Bronchial epithelial cell (primary cell): ENCODE measurements at regions not wholly inside any gene's neighbourhood (a gene's known extent, or its start where the extent isn't known, plus 50 kb on each side); places are given as distances from the start of the nearest gene placed in this dataset.

Experiments used
- DNase-seq: peaks from one replicate; pipeline ENCODE4 v3.0.0-alpha.2; 2010; ENCODE audit warnings: low read depth
- FAIRE-seq: peaks from 2 replicates; lab custom pipeline; 2011; peaks lifted over from hg19 to GRCh38; lab: Jason Lieb, UNC
- H3K27me3 ChIP-seq: 2 replicates; pipeline ENCODE4 v1.5.1; 2011; ENCODE audit warnings: low read length; ENCODE audit not compliant: control insufficient read depth, insufficient read depth
- H3K36me3 ChIP-seq: 2 replicates; pipeline ENCODE4 v1.5.1; 2011; ENCODE audit warnings: low read length; ENCODE audit not compliant: control insufficient read depth, insufficient read depth
- H3K4me3 ChIP-seq: 2 replicates; pipeline ENCODE4 v1.5.1; 2011; ENCODE audit warnings: mild to moderate bottlenecking, low read depth, low read length, control low read depth
- TF ChIP-seq, protein P1 (sequence below): IDR thresholded peaks from 2 replicates; pipeline ENCODE4 v1.5.1; 2011; ENCODE audit warnings: mild to moderate bottlenecking, moderate library complexity, low read length, control low read depth, inconsistent platforms; ENCODE audit not compliant: insufficient read depth, severe bottlenecking

DNA sequence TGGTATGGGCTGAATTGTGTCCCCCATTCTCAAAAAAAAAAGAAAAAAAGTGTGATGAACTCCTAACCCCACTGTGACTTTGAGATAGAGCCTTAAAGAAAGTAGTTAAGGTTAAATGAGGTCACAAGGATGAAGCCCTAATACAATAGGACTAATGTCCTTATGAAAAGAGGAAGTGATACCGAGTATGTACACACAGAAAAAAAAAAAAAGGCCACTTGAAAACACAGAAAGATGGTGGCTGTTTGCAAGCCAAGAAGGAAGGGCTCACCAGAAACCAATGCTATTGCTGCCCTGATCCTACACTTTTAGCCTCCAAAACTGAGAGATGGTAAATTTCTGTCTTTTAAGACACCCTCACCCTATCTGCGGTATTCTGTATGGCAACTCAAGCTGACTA lies 955.6 kb downstream of the PCDH17 start:
- DNase-seq (no peak), FAIRE-seq (no peak)
- Histone ChIP-seq H3K27me3 (no peaks in the 10 kb centered on the region), H3K4me3 (no peak overlapping the region), H3K36me3 (no peaks in the 10 kb centered on the region)
- TF ChIP-seq, protein P1, sequence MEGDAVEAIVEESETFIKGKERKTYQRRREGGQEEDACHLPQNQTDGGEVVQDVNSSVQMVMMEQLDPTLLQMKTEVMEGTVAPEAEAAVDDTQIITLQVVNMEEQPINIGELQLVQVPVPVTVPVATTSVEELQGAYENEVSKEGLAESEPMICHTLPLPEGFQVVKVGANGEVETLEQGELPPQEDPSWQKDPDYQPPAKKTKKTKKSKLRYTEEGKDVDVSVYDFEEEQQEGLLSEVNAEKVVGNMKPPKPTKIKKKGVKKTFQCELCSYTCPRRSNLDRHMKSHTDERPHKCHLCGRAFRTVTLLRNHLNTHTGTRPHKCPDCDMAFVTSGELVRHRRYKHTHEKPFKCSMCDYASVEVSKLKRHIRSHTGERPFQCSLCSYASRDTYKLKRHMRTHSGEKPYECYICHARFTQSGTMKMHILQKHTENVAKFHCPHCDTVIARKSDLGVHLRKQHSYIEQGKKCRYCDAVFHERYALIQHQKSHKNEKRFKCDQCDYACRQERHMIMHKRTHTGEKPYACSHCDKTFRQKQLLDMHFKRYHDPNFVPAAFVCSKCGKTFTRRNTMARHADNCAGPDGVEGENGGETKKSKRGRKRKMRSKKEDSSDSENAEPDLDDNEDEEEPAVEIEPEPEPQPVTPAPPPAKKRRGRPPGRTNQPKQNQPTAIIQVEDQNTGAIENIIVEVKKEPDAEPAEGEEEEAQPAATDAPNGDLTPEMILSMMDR, result no peak

- Histone ChIP-seq H3K36me3 (no peaks in the 10 kb centered on the region), H3K27me3 (no peaks in the 10 kb centered on the region), H3K4me3 (no peak overlapping the region)
- no peak for FAIRE-seq
- no peak for DNase-seq
- TF ChIP-seq, protein P1, result no peak
Observed at GRCh38 chr13:58592052-58592451, 960.5 kb downstream of the PCDH17 start.

DNA sequence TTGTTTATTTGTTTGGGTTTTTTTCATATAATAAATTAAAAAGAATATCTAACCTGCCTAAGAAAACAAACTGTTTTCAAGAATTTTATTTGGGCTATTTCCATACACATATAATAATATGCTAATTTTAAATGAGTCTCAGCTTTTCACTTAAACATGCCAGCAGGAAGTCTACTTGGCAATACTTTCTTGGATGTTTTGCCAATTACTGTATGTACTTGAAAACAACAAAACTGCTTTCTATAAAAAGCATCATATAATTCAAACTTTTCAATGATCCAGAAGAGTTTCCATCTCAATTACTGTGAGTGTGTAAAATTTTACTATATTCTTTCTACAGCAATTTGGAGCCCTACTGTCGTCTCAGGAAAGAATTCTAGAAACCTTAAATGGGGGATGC lies 961.2 kb downstream of the PCDH17 start:
- no peak for DNase-seq
- Histone ChIP-seq H3K36me3 (no peaks in the 10 kb centered on the region), H3K4me3 (no peak overlapping the region), H3K27me3 (no peaks in the 10 kb centered on the region)
- no peak for FAIRE-seq
- TF ChIP-seq, protein P1, result no peak

GRCh38 chr13:58594747-58595600 lies 963.4 kb downstream of the PCDH17 start:
- TF ChIP-seq, protein P1, result no peak
- no peak for FAIRE-seq

GRCh38 chr13:58597552-58597951 lies 966.0 kb downstream of the PCDH17 start:
- Histone ChIP-seq H3K36me3 (no peaks in the 10 kb centered on the region), H3K27me3 (no peaks in the 10 kb centered on the region), H3K4me3 (no peak overlapping the region)
- TF ChIP-seq, protein P1, result no peak
- FAIRE-seq (no peak), DNase-seq (no peak)

More at GRCh38 chr13:58594747-58595600, 963.4 kb downstream of the PCDH17 start:
- DNase-seq, result no peak
- H3K4me3 ChIP-seq, result no peak overlapping the region
- no peaks in the 10 kb centered on the region for H3K36me3 ChIP-seq
- H3K27me3 ChIP-seq, result no peaks in the 10 kb centered on the region

DNA sequence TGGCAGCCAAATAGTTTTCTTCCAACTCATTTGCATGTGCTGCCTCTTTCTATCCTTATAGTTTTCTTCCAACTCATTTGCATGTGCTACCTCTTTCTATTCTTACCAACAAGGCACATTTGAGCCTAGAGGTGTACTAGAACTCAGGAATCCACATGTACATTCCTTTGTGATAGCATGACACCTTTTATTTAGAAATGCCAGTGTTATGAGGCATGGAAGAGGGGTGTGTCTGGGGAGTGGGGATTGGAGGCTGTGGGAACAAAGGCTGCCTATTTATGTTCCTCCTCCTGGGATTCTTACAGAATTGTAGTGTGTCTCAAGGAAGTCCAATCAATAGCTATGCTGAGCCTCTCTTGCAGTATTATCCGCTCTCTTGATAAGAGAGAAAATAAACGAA lies 966.7 kb downstream of the PCDH17 start:
- FAIRE-seq (no peak), DNase-seq (peak; percentile 2)
- no peak overlapping the region for H3K4me3 ChIP-seq
- no peaks in the 10 kb centered on the region for H3K36me3 ChIP-seq
- TF ChIP-seq, protein P1, result no peak
- no peaks in the 10 kb centered on the region for H3K27me3 ChIP-seq
